ENCODE measurements at regions not wholly inside any gene's neighbourhood (a gene's known extent, or its start where the extent isn't known, plus 50 kb on each side); places are given as distances from the start of the nearest gene placed in this dataset.

DNA sequence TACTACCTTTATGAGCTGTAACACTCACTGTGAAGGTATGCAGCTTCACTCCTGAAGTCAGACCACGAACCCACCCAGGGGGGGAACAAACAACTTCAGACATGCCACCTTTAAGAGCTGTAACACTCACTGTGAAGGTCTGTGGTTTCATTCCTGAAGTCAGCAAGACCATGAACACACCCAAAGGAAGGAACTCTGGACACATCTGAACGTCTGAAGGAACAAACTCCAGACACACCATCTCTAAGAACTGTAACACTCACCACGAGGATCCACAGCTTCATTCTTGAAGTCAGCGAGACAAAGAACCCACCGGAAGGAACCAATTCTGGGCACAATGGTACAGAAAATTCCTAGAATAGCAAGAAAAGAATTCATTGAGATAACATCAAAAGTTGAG lies 1796.5 kb upstream of the MIR17HG start:
- TF ChIP-seq POLR2AphosphoS5 (IDR thresholded peaks at IDR 0.05) = no peak
- TF ChIP-seq, protein P1, sequence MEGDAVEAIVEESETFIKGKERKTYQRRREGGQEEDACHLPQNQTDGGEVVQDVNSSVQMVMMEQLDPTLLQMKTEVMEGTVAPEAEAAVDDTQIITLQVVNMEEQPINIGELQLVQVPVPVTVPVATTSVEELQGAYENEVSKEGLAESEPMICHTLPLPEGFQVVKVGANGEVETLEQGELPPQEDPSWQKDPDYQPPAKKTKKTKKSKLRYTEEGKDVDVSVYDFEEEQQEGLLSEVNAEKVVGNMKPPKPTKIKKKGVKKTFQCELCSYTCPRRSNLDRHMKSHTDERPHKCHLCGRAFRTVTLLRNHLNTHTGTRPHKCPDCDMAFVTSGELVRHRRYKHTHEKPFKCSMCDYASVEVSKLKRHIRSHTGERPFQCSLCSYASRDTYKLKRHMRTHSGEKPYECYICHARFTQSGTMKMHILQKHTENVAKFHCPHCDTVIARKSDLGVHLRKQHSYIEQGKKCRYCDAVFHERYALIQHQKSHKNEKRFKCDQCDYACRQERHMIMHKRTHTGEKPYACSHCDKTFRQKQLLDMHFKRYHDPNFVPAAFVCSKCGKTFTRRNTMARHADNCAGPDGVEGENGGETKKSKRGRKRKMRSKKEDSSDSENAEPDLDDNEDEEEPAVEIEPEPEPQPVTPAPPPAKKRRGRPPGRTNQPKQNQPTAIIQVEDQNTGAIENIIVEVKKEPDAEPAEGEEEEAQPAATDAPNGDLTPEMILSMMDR (IDR thresholded peaks at IDR 0.05) = no peak

Data from gastroesophageal sphincter (tissue), 3 donors.